ENCODE measurements at regions not wholly inside any gene's neighbourhood (a gene's known extent, or its start where the extent isn't known, plus 50 kb on each side); places are given as distances from the start of the nearest gene placed in this dataset.
"Not testable (repeated sequence)": the region's sequence is repeated elsewhere in the genome, so short reads cannot be mapped to it uniquely, and the experiment has no call there.

- no peak for DNase-seq
These were observed 58.5 kb downstream of the DLL1 start for GRCh38 chr6:170232186-170233002.

DNA sequence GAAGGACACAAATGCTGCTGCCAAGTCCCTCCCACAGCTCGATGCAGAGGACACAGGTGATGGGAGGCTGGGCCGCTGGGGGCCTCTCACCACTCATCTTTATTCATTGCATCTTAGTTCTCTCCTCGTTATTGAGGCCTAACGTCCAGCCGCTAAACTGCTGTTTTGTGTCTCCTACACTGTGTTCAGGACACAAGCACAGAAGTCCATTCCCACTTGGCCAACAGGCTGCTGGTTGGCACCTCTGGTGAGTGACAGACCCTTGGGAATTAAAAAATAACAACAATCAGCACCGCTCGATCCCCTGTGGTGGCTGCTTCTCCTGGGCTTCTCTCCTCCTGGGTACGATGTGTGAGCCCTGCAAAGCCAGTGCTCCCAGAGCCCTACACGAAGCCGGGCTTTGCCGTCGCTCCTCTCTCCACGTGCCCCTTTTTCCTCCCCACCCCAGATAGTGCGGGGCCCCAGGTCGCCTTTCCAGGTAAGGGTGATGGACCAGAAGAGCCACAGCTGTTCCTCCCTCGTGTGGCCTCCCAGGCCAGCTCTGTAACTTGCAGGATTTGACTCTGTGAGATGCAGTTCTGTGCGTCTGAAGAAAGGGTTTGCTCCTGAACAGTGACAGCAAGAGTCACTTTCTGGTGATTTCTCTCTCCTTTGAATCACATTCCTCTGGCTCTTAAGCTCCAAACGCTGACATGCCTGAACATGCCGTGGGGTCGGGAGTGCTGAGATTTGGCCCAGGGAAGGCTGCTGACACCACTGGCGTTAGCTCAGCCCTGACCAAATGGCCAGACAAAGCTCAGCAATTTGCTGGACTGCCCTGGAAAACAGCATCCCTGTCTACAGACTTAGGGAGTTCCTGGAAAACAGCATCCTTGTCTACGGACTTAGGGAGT, 59.3 kb downstream of the DLL1 start:
- DNase-seq: no peak

- DNase-seq: no peak
These were observed 60.2 kb downstream of the DLL1 start for GRCh38 chr6:170230520-170231292.

- no peak for DNase-seq
These were observed 60.9 kb downstream of the DLL1 start for GRCh38 chr6:170229851-170230519.

GRCh38 chr6:170229396-170229795, 61.5 kb downstream of the DLL1 start:
- DNase-seq: no peak

- no peak for DNase-seq
These were observed 62.0 kb downstream of the DLL1 start for GRCh38 chr6:170228946-170229310.

- DNase-seq: no peak
These were observed 62.6 kb downstream of the DLL1 start for GRCh38 chr6:170227996-170228945.

DNA sequence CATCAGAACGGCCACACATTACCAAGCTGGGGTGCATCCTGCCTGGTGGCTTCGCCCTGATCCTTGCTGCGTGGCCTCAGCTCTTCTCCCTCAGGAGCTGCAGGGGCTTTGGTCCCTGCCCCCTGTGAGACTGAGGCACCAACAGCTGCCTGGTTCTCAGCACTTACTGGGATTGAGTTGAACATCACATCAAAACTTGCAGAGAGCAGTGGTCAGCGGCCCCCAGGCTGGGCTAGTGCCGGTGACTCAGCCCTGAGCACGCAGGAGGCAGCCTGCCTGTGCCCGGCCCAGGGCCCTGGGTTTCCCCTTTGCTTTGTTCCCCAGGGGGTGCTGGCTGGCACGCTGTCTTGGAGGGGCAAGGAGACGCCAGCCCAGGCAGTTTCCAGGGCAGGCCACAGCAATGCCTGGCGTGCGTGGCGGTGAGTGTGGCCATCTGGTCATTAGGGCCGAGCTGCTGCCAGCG, 63.3 kb downstream of the DLL1 start:
- DNase-seq: no peak

- no peak for DNase-seq
These were observed 64.2 kb downstream of the DLL1 start for GRCh38 chr6:170226647-170227046.

DNA sequence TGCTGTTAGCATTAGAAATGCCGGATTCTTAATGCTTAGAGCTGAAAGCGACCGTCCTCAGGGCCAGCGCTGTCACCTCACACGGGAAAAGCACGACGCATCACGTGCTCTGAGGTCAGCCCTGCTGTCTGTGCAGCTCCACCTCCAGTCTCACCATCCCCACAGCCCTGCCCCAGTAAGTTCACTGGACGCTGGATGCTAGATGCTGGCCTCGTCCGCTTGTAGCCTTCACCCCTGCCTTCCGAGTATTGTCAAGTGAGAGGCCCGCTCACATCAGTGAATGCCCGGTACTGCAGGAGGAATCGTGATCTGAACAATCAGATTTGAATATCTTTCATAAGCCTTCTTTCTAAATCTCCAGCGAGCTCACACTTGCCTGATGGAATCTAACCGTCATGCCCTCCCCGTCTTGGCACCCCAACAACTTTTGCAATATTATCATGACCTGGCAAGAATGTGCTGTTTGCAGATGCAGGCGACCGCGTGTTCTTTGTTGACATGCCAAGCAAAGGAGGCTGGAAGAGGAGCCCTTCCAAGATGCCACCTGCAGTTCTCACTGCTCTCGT, 64.9 kb downstream of the DLL1 start:
- no peak for DNase-seq

GRCh38 chr6:170224694-170225660, 65.9 kb downstream of the DLL1 start:
- no peak for DNase-seq

DNA sequence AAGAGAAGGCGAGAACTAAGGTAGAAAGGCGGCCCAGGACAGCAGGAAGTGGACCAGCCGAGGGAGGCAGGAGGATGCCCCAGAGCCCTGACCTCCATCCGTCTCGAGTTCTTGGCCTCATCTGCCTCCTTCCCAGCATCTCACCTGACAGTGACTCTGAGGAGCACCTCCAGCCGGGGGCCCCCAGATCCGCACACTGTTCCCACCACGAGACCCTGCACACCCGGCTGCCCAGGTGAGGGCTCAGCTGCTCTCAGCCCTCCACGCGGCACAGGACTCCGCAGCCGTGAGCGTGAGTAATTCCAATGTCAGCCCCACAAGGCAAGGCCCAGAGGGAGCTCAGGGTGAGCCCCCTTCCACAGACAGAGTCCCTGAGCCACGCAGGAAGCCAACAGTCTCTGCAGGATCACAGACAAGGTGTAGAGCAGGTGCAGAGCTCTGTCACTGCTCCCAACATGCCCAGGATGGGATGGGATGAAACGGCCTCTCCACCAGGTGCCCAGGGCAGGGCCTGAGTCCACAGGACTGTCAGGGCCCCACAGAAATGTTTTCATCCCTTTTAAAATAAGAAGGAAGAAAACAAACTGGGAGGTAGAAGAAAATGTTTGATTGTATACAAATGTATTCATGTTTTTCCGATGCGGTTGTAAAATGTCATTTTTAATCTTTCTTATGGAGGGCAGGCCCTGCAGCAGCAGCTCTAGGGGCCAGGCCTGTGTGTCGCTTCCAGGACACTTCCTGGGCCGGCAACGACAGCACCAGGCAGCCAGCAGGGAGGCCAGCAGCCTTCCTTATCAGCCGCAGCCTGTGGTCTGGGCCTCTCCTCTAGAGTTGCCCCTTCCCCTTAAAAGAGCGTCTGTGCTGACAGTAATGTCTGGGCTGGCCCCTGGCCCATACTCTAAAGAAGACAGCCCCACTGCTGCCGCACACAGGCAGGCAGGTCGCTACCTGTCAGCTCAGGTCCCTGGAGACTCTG, 66.9 kb downstream of the DLL1 start:
- DNase-seq: no peak

- DNase-seq: no peak
These were observed 68.1 kb downstream of the DLL1 start for GRCh38 chr6:170222498-170223471.

- DNase-seq: no peak
These were observed 69.0 kb downstream of the DLL1 start for GRCh38 chr6:170221753-170222400.

- DNase-seq: no peak
These were observed 69.7 kb downstream of the DLL1 start for GRCh38 chr6:170221052-170221752.

GRCh38 chr6:170213637-170214018, 77.2 kb downstream of the DLL1 start:
- DNase-seq: not testable (repeated sequence)
